Activated naive CD8-positive, alpha-beta T cell (primary cell): ENCODE measurements at regions not wholly inside any gene's neighbourhood (a gene's known extent, or its start where the extent isn't known, plus 50 kb on each side); places are given as distances from the start of the nearest gene placed in this dataset.

Experiments
- H3K27ac Mint-ChIP-seq: one replicate; pipeline ENCODE4 v1.8.0; 2021; ENCODE audit warnings: mixed read lengths
- H3K27me3 Mint-ChIP-seq: one replicate; pipeline ENCODE4 v1.8.0; 2021; ENCODE audit warnings: mixed read lengths
- H3K36me3 Mint-ChIP-seq: one replicate; pipeline ENCODE4 v1.8.0; 2021; ENCODE audit warnings: mixed read lengths
- H3K4me1 Mint-ChIP-seq: one replicate; pipeline ENCODE4 v1.8.0; 2021; ENCODE audit warnings: low read depth, mixed read lengths
- H3K4me3 Mint-ChIP-seq: one replicate; pipeline ENCODE4 v1.8.0; 2021; ENCODE audit warnings: mild to moderate bottlenecking, mixed read lengths
- H3K9me3 Mint-ChIP-seq: one replicate; pipeline ENCODE4 v1.8.0; 2021; ENCODE audit warnings: low read depth, mixed read lengths

DNA sequence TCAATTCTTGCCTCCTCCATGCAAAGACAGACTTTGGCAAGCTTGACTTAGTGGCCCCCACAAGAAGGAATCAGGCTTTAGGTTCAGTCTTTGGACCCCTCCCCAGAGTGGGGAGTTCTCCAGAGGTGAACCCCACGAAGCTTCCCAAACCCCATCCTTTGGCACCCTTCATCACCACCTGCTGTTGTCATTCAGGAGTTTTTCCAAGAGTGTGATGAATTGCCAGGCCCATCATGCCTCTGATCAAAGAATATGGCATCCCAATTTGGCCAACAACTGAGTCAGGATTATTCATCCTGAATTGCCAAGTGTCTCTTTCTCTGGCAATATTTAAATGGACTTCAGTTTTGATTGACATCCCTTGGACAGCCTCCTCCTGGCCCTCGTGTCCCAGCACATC, 404.7 kb upstream of the MKI67 start:
- no peaks in the 10 kb centered on the region for H3K4me1 Mint-ChIP-seq
- no peaks in the 10 kb centered on the region for H3K9me3 Mint-ChIP-seq
- no peak overlapping the region for H3K27ac Mint-ChIP-seq
- H3K36me3 Mint-ChIP-seq: no peaks in the 10 kb centered on the region
- H3K27me3 Mint-ChIP-seq: peaks cover 8% of the 10 kb centered on the region
- no peak overlapping the region for H3K4me3 Mint-ChIP-seq

DNA sequence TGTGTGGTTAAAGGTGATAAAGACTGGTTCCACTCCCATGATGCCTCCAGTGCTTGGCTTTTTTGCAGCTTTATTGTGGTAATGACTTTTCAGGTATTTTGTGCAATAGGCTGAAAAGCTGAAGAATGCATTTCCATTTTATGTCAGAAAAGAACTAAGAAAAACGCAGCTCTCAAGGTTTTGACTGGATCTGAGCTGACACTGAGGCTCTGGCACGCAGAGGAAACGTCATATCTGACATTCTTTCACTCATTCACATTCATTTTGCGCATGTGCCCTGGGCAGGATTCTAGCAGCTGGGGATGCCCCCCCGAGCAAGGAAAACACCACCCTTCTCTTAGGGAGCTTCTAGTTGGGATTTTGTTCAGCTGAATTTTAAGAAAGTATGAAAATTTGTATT, 408.5 kb upstream of the MKI67 start:
- Mint-ChIP-seq H3K4me1 (no peaks in the 10 kb centered on the region), H3K9me3 (no peaks in the 10 kb centered on the region), H3K4me3 (no peak overlapping the region), H3K27me3 (peaks cover 27% of the 10 kb centered on the region), H3K27ac (no peak overlapping the region), H3K36me3 (no peaks in the 10 kb centered on the region)

DNA sequence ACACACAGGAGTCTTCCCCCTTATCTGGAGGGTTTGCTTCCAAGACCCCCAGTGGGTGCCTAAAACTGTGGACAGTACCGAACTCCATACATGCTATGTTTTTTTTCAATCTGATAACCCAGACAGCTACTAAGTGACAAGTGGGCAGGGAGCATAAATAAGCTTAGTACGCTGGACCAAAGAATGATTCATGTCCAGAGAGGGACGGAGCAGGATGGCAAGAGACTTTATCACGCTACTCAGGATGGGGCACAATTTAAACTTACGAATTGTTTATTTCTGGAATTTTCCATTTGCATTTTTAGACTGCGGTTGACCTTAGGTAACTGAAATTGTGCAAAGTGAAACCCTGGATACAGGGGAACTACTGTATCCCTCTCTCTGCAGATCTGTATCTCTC, 410.0 kb upstream of the MKI67 start:
- H3K9me3 Mint-ChIP-seq: no peaks in the 10 kb centered on the region
- no peaks in the 10 kb centered on the region for H3K4me1 Mint-ChIP-seq
- H3K36me3 Mint-ChIP-seq: no peaks in the 10 kb centered on the region
- peaks cover 30% of the 10 kb centered on the region for H3K27me3 Mint-ChIP-seq
- no peak overlapping the region for H3K27ac Mint-ChIP-seq
- H3K4me3 Mint-ChIP-seq: no peak overlapping the region

GRCh38 chr10:128537834-128538330, 411.7 kb upstream of the MKI67 start:
- Mint-ChIP-seq H3K9me3 (no peaks in the 10 kb centered on the region), H3K36me3 (no peaks in the 10 kb centered on the region), H3K27ac (no peak overlapping the region), H3K27me3 (peaks cover 33% of the 10 kb centered on the region), H3K4me1 (no peaks in the 10 kb centered on the region), H3K4me3 (no peak overlapping the region)

DNA sequence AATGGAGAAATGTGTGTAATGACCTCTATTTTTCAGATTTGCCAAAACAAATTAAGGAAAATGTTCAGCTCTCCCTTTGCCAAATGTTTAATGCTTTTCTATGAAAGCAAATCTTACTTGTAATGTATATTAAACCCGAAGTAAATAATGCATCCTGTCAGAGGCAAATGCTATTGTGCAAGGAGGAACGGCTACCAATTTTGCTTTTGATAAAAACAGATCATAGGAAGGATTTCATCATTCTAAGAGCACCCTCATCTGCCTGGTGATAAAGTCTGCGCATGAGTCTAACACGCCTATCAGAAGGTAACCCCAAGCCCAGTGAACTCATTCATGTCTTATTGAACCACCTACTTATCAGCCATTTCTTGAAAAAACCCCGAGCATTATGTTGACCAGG, 412.4 kb upstream of the MKI67 start:
- no peaks in the 10 kb centered on the region for H3K9me3 Mint-ChIP-seq
- no peak overlapping the region for H3K27ac Mint-ChIP-seq
- peaks cover 31% of the 10 kb centered on the region for H3K27me3 Mint-ChIP-seq

DNA sequence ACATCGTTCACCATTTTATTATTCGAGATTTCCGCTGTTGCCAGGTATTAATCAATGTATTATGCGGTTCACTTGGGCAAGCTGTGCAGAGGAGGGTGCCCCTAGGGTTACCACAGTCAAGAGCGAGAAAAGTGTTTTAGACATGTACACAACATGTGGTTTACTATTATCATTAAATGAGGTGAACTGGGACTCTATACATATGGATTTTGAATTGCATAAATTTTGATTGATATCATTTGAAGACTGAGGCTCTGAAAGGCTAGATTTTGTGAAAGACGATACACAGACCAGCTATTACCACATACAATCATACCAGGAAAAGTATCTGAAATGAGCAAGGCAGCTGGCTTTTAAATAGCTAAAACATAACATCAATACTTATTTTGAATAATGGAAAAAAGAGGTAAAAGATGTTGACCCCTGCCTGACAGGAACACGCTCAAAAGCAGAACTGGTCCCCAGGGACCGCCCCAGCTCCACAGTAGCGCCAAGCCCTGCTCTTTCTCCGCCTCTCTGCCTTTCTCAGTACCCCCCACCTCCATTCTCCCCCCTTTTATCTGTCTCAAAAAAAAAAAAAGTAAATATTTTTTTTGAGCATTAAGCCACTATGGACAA, 413.4 kb upstream of the MKI67 start:
- no peaks in the 10 kb centered on the region for H3K9me3 Mint-ChIP-seq
- no peak overlapping the region for H3K4me3 Mint-ChIP-seq
- H3K27me3 Mint-ChIP-seq: peaks cover 31% of the 10 kb centered on the region

More for the DNA sequence above, 412.4 kb upstream of the MKI67 start:
- no peaks in the 10 kb centered on the region for H3K4me1 Mint-ChIP-seq
- no peak overlapping the region for H3K4me3 Mint-ChIP-seq
- no peaks in the 10 kb centered on the region for H3K36me3 Mint-ChIP-seq

DNA sequence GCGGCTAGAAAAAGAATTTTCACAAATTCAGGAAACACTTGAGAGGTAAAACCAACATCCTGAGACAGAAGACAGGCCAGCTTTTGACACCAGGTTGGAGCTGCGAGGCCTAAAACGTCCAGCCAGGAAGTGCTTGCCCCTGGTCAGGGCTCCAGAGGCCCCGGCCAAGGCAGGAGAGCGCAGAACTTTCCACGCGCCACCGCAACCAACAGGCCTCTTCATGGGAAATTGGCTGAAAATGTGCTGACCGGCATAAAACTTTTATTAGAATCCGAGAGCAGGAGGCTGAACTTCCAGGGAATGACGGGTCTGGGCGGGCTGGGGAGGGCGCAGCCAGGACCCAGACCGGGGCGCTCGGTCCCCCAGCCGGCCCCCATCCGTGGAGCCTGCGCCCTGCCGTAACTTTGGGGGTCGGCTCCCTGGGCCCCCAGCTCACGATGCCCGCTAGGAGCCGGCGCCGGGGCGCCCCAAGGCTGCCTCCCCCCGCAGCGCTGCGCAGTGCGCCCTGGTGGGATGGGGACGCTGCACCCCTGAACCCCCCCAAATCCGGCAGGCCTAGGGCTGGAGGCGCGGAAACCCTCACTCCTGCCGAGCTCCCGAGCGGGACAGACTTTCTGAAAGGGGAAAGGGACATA, 414.0 kb upstream of the MKI67 start:
- Mint-ChIP-seq H3K27ac (no peak overlapping the region), H3K4me3 (no peak overlapping the region), H3K36me3 (no peaks in the 10 kb centered on the region), H3K27me3 (peaks cover 31% of the 10 kb centered on the region), H3K4me1 (no peaks in the 10 kb centered on the region), H3K9me3 (no peaks in the 10 kb centered on the region)

More for the DNA sequence above, 413.4 kb upstream of the MKI67 start:
- no peak overlapping the region for H3K27ac Mint-ChIP-seq
- H3K4me1 Mint-ChIP-seq: no peaks in the 10 kb centered on the region
- H3K36me3 Mint-ChIP-seq: no peaks in the 10 kb centered on the region

- peaks cover 29% of the 10 kb centered on the region for H3K27me3 Mint-ChIP-seq
- H3K36me3 Mint-ChIP-seq: no peaks in the 10 kb centered on the region
- H3K4me3 Mint-ChIP-seq: no peak overlapping the region
- no peaks in the 10 kb centered on the region for H3K9me3 Mint-ChIP-seq
- H3K27ac Mint-ChIP-seq: no peak overlapping the region
- no peaks in the 10 kb centered on the region for H3K4me1 Mint-ChIP-seq
Measured at GRCh38 chr10:128540781-128541761, 414.8 kb upstream of the MKI67 start.

- no peaks in the 10 kb centered on the region for H3K9me3 Mint-ChIP-seq
- no peak overlapping the region for H3K27ac Mint-ChIP-seq
- H3K4me1 Mint-ChIP-seq: no peaks in the 10 kb centered on the region
- no peaks in the 10 kb centered on the region for H3K36me3 Mint-ChIP-seq
- peaks cover 25% of the 10 kb centered on the region for H3K27me3 Mint-ChIP-seq
- H3K4me3 Mint-ChIP-seq: no peak overlapping the region
Measured at GRCh38 chr10:128541926-128542475, 415.8 kb upstream of the MKI67 start.

- no peak overlapping the region for H3K27ac Mint-ChIP-seq
Measured at GRCh38 chr10:128542659-128543058, 416.4 kb upstream of the MKI67 start.

GRCh38 chr10:128543151-128543550, 416.9 kb upstream of the MKI67 start:
- Mint-ChIP-seq H3K27me3 (peaks cover 21% of the 10 kb centered on the region), H3K9me3 (no peaks in the 10 kb centered on the region), H3K4me1 (no peaks in the 10 kb centered on the region), H3K36me3 (no peaks in the 10 kb centered on the region), H3K4me3 (no peak overlapping the region), H3K27ac (no peak overlapping the region)

More at GRCh38 chr10:128542659-128543058, 416.4 kb upstream of the MKI67 start:
- no peak overlapping the region for H3K4me3 Mint-ChIP-seq
- H3K9me3 Mint-ChIP-seq: no peaks in the 10 kb centered on the region
- no peaks in the 10 kb centered on the region for H3K36me3 Mint-ChIP-seq
- no peaks in the 10 kb centered on the region for H3K4me1 Mint-ChIP-seq
- peaks cover 25% of the 10 kb centered on the region for H3K27me3 Mint-ChIP-seq

DNA sequence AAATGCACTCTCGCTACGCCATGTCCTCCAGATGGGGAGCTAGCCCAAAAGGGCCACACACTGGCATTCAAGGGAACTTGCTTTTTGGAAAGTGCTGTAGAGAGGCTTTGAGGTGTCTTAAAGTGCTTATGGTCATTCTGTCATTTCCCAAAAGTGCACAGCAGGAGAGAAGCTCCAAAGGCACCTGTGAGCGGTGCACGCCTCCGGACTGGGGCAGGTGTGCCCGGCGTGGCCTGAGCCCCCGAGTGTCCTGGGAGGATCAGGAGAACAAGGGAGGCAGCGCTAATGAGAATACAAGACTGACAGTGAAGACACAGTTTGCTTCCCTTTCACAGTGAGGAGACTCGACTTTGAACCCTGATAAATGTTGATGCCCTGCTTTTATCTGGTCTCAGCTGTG, 419.0 kb upstream of the MKI67 start:
- Mint-ChIP-seq H3K36me3 (no peaks in the 10 kb centered on the region), H3K4me1 (no peaks in the 10 kb centered on the region), H3K4me3 (no peak overlapping the region), H3K27ac (no peak overlapping the region), H3K27me3 (peaks cover 11% of the 10 kb centered on the region), H3K9me3 (no peaks in the 10 kb centered on the region)

- Mint-ChIP-seq H3K27me3 (peaks cover 4% of the 10 kb centered on the region), H3K4me1 (no peaks in the 10 kb centered on the region), H3K9me3 (no peaks in the 10 kb centered on the region), H3K36me3 (no peaks in the 10 kb centered on the region), H3K4me3 (no peak overlapping the region), H3K27ac (no peak overlapping the region)
Measured at GRCh38 chr10:128546651-128547165, 420.5 kb upstream of the MKI67 start.

GRCh38 chr10:128549101-128549608, 422.9 kb upstream of the MKI67 start:
- no peak overlapping the region for H3K4me3 Mint-ChIP-seq
- no peaks in the 10 kb centered on the region for H3K4me1 Mint-ChIP-seq
- H3K27ac Mint-ChIP-seq: no peak overlapping the region
- H3K36me3 Mint-ChIP-seq: no peaks in the 10 kb centered on the region
- H3K9me3 Mint-ChIP-seq: no peaks in the 10 kb centered on the region
- H3K27me3 Mint-ChIP-seq: no peaks in the 10 kb centered on the region
